Sigmoid colon (tissue), 6 donors: ENCODE measurements at regions not wholly inside any gene's neighbourhood (a gene's known extent, or its start where the extent isn't known, plus 50 kb on each side); places are given as distances from the start of the nearest gene placed in this dataset.

ENCODE experiments used
- DNase-seq: peaks from one replicate; pipeline ENCODE4 v3.0.0-alpha.2; 2019
- H3K27ac ChIP-seq, 4 donors: fragments of 200-600 bp; sonication (generic); one replicate each; pipeline ENCODE4 v1.5.1; 2016 to 2019; ENCODE audit warnings: mild to moderate bottlenecking in 1 of 4
- H3K27me3 ChIP-seq, 3 donors: fragments of 200-600 bp; sonication (generic); one replicate each; pipeline ENCODE4 v1.5.1; 2019; ENCODE audit warnings: mild to moderate bottlenecking in 1 of 3
- H3K36me3 ChIP-seq, 4 donors: fragments of 200-600 bp; sonication (generic); one replicate each; pipeline ENCODE4 v1.5.1; 2016 to 2019
- H3K4me1 ChIP-seq, 4 donors: fragments of 200-600 bp; sonication (generic); one replicate each; pipeline ENCODE4 v1.5.1; 2017 to 2019
- H3K4me3 ChIP-seq, 4 donors: fragments of 200-600 bp; sonication (generic); one replicate each; pipeline ENCODE4 v1.5.1; 2017 to 2019; ENCODE audit warnings: mild to moderate bottlenecking in 2 of 4, moderate library complexity in 1 of 4
- H3K9me3 ChIP-seq, 4 donors: fragments of 200-600 bp in 3 of 4; sonication (generic) in 3 of 4; one replicate each; pipeline versions ENCODE4 v1.5.1 to v1.6.1; 2013 to 2019
- CTCF ChIP-seq, 4 experiments: fragments of 450-650 bp in 3 of 4; fragments of 200-600 bp in 1 of 4; IDR thresholded peaks; one replicate each; pipeline ENCODE4 v1.5.1; 2016 to 2019; ENCODE audit warnings: antibody characterized with exemption in 4 of 4, mild to moderate bottlenecking in 3 of 4, moderate library complexity in 2 of 4
- EP300 ChIP-seq, 4 donors: sonication (generic); formaldehyde crosslinking; IDR thresholded peaks; one replicate each; pipeline ENCODE4 v1.6.1; 2017; ENCODE audit warnings: antibody characterized with exemption in 4 of 4
- POLR2A ChIP-seq, 2 donors: fragments of 450-650 bp; IDR thresholded peaks; one replicate each; pipeline ENCODE4 v1.6.1; 2016; ENCODE audit warnings: antibody characterized with exemption in 2 of 2, mild to moderate bottlenecking in 2 of 2, moderate library complexity in 2 of 2
- POLR2AphosphoS5 ChIP-seq, 4 donors: sonication (generic); formaldehyde crosslinking; IDR thresholded peaks; one replicate each; pipeline ENCODE4 v1.6.1; 2017; ENCODE audit warnings: antibody characterized with exemption in 4 of 4
- WGBS, 2 donors: extraction: QIAGEN DNeasy Blood & Tissue Kit; methylation state at CpG; one replicate each; pipeline ENCODE4 v1.1.7; 2013; 5-methylcytosine and 5-hydroxymethylcytosine counted together
- intact Hi-C: fragments of 100-400 bp; cut with DNase I; formaldehyde crosslinking; loops from one replicate; pipeline ENCODE4 v1.15.1; 2023
- donor health status: healthy with polysubstance abuse.
- donor health status: healthy.

GRCh38 chr9:22240619-22241018, 206.0 kb upstream of the DMRTA1 start:
- no peaks in the 10 kb centered on the region for H3K36me3 ChIP-seq
- no peak for DNase-seq
- intact Hi-C loops: loop anchor here (10.0 kb wide), 1 partner anchor 204 kb away; the partner anchor contains the start of gene DMRTA1
- H3K27ac ChIP-seq: no peak overlapping the region
- H3K27me3 ChIP-seq: no peaks in the 10 kb centered on the region
- no peak overlapping the region for H3K4me3 ChIP-seq
- H3K4me1 ChIP-seq: peaks cover 0 to 5% (median 0%) of the 10 kb centered on the region in 4 donors
- H3K9me3 ChIP-seq: no peaks in the 10 kb centered on the region
- 29 to 59% methylated on average over 1 of the region's 1 CpG for WGBS, 2 donors
- TF ChIP-seq EP300 (IDR thresholded peaks at IDR 0.05): no peak
- TF ChIP-seq POLR2A (IDR thresholded peaks at IDR 0.05): no peak
- no peak for TF ChIP-seq CTCF (IDR thresholded peaks at IDR 0.05)
- TF ChIP-seq POLR2AphosphoS5 (IDR thresholded peaks at IDR 0.05): no peak

- TF ChIP-seq EP300 (IDR thresholded peaks at IDR 0.05) (no peak), POLR2AphosphoS5 (IDR thresholded peaks at IDR 0.05) (no peak), POLR2A (IDR thresholded peaks at IDR 0.05) (no peak), CTCF (IDR thresholded peaks at IDR 0.05) (no peak)
These were observed 205.6 kb upstream of the DMRTA1 start for GRCh38 chr9:22241024-22241423.

GRCh38 chr9:22241611-22242010, 205.0 kb upstream of the DMRTA1 start:
- no peak overlapping the region for H3K4me3 ChIP-seq
- no peak for DNase-seq
- H3K27ac ChIP-seq: no peak overlapping the region
- no peaks in the 10 kb centered on the region for H3K9me3 ChIP-seq
- no peaks in the 10 kb centered on the region for H3K27me3 ChIP-seq
- intact Hi-C loops: loop anchor here (10.0 kb wide), 1 partner anchor 203 kb away; the partner anchor contains the start of gene DMRTA1
- no peaks in the 10 kb centered on the region for H3K36me3 ChIP-seq
- peaks cover 0 to 5% (median 0%) of the 10 kb centered on the region in 4 donors for H3K4me1 ChIP-seq
- TF ChIP-seq POLR2AphosphoS5 (IDR thresholded peaks at IDR 0.05) (no peak), POLR2A (IDR thresholded peaks at IDR 0.05) (no peak), CTCF (IDR thresholded peaks at IDR 0.05) (no peak), EP300 (IDR thresholded peaks at IDR 0.05) (no peak)

More at GRCh38 chr9:22241024-22241423, 205.6 kb upstream of the DMRTA1 start:
- no peak overlapping the region for H3K4me3 ChIP-seq
- no peak for DNase-seq
- peaks cover 0 to 5% (median 0%) of the 10 kb centered on the region in 4 donors for H3K4me1 ChIP-seq
- H3K27me3 ChIP-seq: no peaks in the 10 kb centered on the region
- WGBS, 2 donors: 66 to 75% methylated on average over 3 of the region's 3 CpGs
- H3K27ac ChIP-seq: no peak overlapping the region
- no peaks in the 10 kb centered on the region for H3K36me3 ChIP-seq
- intact Hi-C loops: loop anchor here (10.0 kb wide), 1 partner anchor 204 kb away; the partner anchor contains the start of gene DMRTA1
- no peaks in the 10 kb centered on the region for H3K9me3 ChIP-seq

DNA sequence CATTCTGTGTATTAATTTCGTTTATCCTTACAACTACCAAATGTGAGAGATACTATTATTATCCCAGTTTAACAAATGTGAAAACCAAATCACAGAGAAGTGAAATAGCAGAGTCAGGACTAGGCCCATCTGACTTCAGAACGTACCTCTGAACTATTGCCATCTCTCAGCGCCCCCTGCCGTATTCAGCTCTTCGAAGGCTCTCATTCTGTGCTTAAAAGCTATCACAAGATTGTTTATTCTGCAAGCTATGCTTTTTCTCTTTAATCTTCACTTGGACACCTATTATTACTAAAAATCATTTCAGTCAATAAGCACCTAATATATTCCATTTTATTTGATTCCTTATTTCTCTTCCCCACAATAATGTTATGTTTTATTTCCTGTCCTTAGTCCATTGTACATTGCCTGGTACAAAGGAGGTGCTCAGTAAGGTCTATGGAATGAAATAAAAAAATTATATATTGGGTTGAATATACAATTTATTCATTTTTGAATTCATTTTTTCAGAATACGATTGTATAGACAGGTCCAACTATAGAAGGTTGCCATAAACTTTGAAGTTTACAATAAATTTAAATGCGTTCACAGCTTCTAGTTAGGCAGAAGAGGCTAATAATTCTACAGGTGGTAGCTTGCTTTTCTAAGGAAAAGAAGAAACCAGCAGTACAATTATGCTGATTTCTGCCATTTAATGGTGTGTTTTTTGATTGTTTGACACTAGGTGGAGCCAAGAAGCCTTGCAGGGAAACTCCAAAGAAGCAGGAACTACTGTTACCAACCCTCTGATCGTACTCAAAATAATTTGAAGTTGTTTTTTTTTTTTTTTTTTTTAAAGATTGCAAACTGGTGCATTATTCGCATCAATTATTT, 202.2 kb upstream of the DMRTA1 start:
- H3K27me3 ChIP-seq: no peaks in the 10 kb centered on the region
- no peak overlapping the region for H3K4me3 ChIP-seq
- TF ChIP-seq POLR2A (IDR thresholded peaks at IDR 0.05): no peak
- TF ChIP-seq POLR2AphosphoS5 (IDR thresholded peaks at IDR 0.05): no peak
- no peak for TF ChIP-seq CTCF (IDR thresholded peaks at IDR 0.05)
- no peak for TF ChIP-seq EP300 (IDR thresholded peaks at IDR 0.05)
- H3K36me3 ChIP-seq: no peaks in the 10 kb centered on the region
- H3K27ac ChIP-seq: no peak overlapping the region
- WGBS, 2 donors: 38 to 39% methylated on average over 9 of the region's 9 CpGs
- H3K9me3 ChIP-seq: no peaks in the 10 kb centered on the region
- no peak for DNase-seq
- intact Hi-C loops: loop anchor here (10.0 kb wide), 1 partner anchor 200 kb away; the partner anchor contains the start of gene DMRTA1
- no peaks in the 10 kb centered on the region for H3K4me1 ChIP-seq
